ENCODE measurements at regions not wholly inside any gene's neighbourhood (a gene's known extent, or its start where the extent isn't known, plus 50 kb on each side); places are given as distances from the start of the nearest gene placed in this dataset.

- peaks cover 37% of the 10 kb centered on the region for H3K36me3 Mint-ChIP-seq (ENCODE audit: low read depth)
- Histone ChIP-seq H3K4me1 (ENCODE audit: insufficient read depth) (no peaks in the 10 kb centered on the region), H3K9me2 (ENCODE audit: insufficient read depth) (no peaks in the 10 kb centered on the region), H3K27ac (ENCODE audit: low read depth) (no peak overlapping the region), H3F3A (replicated peaks; ENCODE audit: low read depth) (no peaks in the 10 kb centered on the region), H3K27me3 (ENCODE audit: insufficient read depth) (no peaks in the 10 kb centered on the region), H3K4me2 (no peak overlapping the region), H3K79me2 (replicated peaks; ENCODE audit: insufficient read depth) (no peaks in the 10 kb centered on the region), H3K36me3 (ENCODE audit: insufficient read depth) (peaks cover 6% of the 10 kb centered on the region; the same call in 1 of the 2 replicates), H3K4me3 (no peak overlapping the region), H4K20me1 (replicated peaks; ENCODE audit: insufficient read depth) (no peaks in the 10 kb centered on the region), H2AFZ (no peak overlapping the region)
- peaks cover 46% of the 10 kb centered on the region for H3K9me3 Mint-ChIP-seq
- TF ChIP-seq CTCF (conservative IDR thresholded peaks at IDR 0.05; ENCODE audit: low read depth in 2 of 2), result no peak
- no peak for TF ChIP-seq ZNF114 (CRISPR knock-in tag; IDR thresholded peaks at IDR 0.05)
- TF ChIP-seq ZNF331 (CRISPR knock-in tag; IDR thresholded peaks at IDR 0.05; ENCODE audit: low read depth), result no peak
- no peak for TF ChIP-seq NANOG (IDR thresholded peaks at IDR 0.05; ENCODE audit: borderline replicate concordance)
- TF ChIP-seq EZH2 (IDR thresholded peaks at IDR 0.05; ENCODE audit: low read depth, unreplicated experiment), result no peak
- TF ChIP-seq POLR2AphosphoS5 (IDR thresholded peaks at IDR 0.05; ENCODE audit: low read depth), result no peak
- TF ChIP-seq, protein P1, sequence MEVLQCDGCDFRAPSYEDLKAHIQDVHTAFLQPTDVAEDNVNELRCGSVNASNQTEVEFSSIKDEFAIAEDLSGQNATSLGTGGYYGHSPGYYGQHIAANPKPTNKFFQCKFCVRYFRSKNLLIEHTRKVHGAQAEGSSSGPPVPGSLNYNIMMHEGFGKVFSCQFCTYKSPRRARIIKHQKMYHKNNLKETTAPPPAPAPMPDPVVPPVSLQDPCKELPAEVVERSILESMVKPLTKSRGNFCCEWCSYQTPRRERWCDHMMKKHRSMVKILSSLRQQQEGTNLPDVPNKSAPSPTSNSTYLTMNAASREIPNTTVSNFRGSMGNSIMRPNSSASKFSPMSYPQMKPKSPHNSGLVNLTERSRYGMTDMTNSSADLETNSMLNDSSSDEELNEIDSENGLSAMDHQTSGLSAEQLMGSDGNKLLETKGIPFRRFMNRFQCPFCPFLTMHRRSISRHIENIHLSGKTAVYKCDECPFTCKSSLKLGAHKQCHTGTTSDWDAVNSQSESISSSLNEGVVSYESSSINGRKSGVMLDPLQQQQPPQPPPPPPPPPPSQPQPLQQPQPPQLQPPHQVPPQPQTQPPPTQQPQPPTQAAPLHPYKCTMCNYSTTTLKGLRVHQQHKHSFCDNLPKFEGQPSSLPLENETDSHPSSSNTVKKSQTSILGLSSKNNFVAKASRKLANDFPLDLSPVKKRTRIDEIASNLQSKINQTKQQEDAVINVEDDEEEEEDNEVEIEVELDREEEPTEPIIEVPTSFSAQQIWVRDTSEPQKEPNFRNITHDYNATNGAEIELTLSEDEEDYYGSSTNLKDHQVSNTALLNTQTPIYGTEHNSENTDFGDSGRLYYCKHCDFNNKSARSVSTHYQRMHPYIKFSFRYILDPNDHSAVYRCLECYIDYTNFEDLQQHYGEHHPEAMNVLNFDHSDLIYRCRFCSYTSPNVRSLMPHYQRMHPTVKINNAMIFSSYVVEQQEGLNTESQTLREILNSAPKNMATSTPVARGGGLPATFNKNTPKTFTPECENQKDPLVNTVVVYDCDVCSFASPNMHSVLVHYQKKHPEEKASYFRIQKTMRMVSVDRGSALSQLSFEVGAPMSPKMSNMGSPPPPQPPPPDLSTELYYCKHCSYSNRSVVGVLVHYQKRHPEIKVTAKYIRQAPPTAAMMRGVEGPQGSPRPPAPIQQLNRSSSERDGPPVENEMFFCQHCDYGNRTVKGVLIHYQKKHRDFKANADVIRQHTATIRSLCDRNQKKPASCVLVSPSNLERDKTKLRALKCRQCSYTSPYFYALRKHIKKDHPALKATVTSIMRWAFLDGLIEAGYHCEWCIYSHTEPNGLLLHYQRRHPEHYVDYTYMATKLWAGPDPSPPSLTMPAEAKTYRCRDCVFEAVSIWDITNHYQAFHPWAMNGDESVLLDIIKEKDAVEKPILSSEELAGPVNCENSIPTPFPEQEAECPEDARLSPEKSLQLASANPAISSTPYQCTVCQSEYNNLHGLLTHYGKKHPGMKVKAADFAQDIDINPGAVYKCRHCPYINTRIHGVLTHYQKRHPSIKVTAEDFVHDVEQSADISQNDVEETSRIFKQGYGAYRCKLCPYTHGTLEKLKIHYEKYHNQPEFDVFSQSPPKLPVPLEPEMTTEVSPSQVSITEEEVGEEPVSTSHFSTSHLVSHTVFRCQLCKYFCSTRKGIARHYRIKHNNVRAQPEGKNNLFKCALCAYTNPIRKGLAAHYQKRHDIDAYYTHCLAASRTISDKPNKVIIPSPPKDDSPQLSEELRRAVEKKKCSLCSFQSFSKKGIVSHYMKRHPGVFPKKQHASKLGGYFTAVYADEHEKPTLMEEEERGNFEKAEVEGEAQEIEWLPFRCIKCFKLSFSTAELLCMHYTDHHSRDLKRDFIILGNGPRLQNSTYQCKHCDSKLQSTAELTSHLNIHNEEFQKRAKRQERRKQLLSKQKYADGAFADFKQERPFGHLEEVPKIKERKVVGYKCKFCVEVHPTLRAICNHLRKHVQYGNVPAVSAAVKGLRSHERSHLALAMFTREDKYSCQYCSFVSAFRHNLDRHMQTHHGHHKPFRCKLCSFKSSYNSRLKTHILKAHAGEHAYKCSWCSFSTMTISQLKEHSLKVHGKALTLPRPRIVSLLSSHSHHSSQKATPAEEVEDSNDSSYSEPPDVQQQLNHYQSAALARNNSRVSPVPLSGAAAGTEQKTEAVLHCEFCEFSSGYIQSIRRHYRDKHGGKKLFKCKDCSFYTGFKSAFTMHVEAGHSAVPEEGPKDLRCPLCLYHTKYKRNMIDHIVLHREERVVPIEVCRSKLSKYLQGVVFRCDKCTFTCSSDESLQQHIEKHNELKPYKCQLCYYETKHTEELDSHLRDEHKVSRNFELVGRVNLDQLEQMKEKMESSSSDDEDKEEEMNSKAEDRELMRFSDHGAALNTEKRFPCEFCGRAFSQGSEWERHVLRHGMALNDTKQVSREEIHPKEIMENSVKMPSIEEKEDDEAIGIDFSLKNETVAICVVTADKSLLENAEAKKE (CRISPR knock-in tag; IDR thresholded peaks at IDR 0.05), result no peak
- TF ChIP-seq, protein P2, sequence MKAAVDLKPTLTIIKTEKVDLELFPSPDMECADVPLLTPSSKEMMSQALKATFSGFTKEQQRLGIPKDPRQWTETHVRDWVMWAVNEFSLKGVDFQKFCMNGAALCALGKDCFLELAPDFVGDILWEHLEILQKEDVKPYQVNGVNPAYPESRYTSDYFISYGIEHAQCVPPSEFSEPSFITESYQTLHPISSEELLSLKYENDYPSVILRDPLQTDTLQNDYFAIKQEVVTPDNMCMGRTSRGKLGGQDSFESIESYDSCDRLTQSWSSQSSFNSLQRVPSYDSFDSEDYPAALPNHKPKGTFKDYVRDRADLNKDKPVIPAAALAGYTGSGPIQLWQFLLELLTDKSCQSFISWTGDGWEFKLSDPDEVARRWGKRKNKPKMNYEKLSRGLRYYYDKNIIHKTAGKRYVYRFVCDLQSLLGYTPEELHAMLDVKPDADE (IDR thresholded peaks at IDR 0.05), result no peak
- no peak for TF ChIP-seq STAT1 (IDR thresholded peaks at IDR 0.05; ENCODE audit: unreplicated experiment)
- no peak for TF ChIP-seq JUNB (IDR thresholded peaks at IDR 0.05; ENCODE audit: unreplicated experiment)
- no peak for TF ChIP-seq EZH2phosphoT487 (IDR thresholded peaks at IDR 0.05; ENCODE audit: unreplicated experiment)
- no peak for TF ChIP-seq REST (IDR thresholded peaks at IDR 0.05; ENCODE audit: unreplicated experiment)
- no peak for TF ChIP-seq CREB1 (CRISPR knock-in tag; IDR thresholded peaks at IDR 0.05; ENCODE audit: low read depth)
- H3K4me3 Mint-ChIP-seq, result no peak overlapping the region
- no peak for DNase-seq (ENCODE audit: low spot score)
- no peak for ATAC-seq
- H3K27ac Mint-ChIP-seq, result no peak overlapping the region
- H3K4me1 Mint-ChIP-seq, result no peaks in the 10 kb centered on the region
- H3K27me3 Mint-ChIP-seq (ENCODE audit: insufficient read depth, low read depth, poor library complexity), result peaks cover 2% of the 10 kb centered on the region
Measured at GRCh38 chr9:90737742-90738141, 63.9 kb upstream of the SYK start.
